Nephron progenitor cell (in vitro differentiated cells): ENCODE measurements at regions not wholly inside any gene's neighbourhood (a gene's known extent, or its start where the extent isn't known, plus 50 kb on each side); places are given as distances from the start of the nearest gene placed in this dataset.

Experiments used
- DNase-seq: peaks from one replicate; pipeline ENCODE4 v3.0.0; 2021
- H3K27ac Mint-ChIP-seq: 2 replicates; pipeline ENCODE4 v1.8.0; 2021; ENCODE audit warnings: mild to moderate bottlenecking, moderate library complexity, mixed read lengths
- H3K27me3 Mint-ChIP-seq: 2 replicates; pipeline ENCODE4 v1.8.0; 2021; ENCODE audit warnings: mild to moderate bottlenecking, low read depth, mixed read lengths; ENCODE audit not compliant: poor library complexity
- H3K36me3 Mint-ChIP-seq: 2 replicates; pipeline ENCODE4 v1.8.0; 2021; ENCODE audit warnings: low read depth, mixed read lengths
- H3K4me1 Mint-ChIP-seq: 2 replicates; pipeline ENCODE4 v1.8.0; 2021; ENCODE audit warnings: mixed read lengths
- H3K4me3 Mint-ChIP-seq: 2 replicates; pipeline ENCODE4 v1.8.0; 2021; ENCODE audit warnings: mild to moderate bottlenecking, moderate library complexity, mixed read lengths
- H3K9me3 Mint-ChIP-seq: 2 replicates; pipeline ENCODE4 v1.8.0; 2021; ENCODE audit warnings: mild to moderate bottlenecking, moderate library complexity, mixed read lengths
- TF ChIP-seq, protein P1 (sequence below): fragments of 200-600 bp; sonication (generic); IDR thresholded peaks from 2 replicates; pipeline ENCODE4 v1.5.0; 2021; ENCODE audit warnings: antibody characterized with exemption

DNA sequence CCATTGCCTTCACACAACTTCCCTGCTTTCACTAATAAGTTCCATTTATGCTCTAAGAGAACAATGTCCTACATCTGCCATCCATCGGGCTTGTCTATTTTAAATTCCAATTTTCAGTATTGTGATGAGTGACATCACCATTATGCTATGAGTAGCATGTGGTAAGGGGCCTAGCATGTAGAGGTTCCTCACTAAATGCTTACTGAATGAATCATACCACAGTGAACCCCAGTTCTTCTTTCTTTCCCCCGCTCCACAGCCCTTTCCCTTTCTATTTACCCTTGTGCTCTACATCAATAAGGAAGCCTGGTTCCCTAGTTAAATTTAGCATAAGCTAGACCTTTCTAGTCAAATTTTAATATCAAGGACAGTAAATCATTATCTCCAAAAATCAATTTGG lies 195.0 kb upstream of the RGS18 start:
- TF ChIP-seq, protein P1, sequence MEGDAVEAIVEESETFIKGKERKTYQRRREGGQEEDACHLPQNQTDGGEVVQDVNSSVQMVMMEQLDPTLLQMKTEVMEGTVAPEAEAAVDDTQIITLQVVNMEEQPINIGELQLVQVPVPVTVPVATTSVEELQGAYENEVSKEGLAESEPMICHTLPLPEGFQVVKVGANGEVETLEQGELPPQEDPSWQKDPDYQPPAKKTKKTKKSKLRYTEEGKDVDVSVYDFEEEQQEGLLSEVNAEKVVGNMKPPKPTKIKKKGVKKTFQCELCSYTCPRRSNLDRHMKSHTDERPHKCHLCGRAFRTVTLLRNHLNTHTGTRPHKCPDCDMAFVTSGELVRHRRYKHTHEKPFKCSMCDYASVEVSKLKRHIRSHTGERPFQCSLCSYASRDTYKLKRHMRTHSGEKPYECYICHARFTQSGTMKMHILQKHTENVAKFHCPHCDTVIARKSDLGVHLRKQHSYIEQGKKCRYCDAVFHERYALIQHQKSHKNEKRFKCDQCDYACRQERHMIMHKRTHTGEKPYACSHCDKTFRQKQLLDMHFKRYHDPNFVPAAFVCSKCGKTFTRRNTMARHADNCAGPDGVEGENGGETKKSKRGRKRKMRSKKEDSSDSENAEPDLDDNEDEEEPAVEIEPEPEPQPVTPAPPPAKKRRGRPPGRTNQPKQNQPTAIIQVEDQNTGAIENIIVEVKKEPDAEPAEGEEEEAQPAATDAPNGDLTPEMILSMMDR = no peak
- H3K9me3 Mint-ChIP-seq = no peaks in the 10 kb centered on the region
- H3K4me3 Mint-ChIP-seq = no peak overlapping the region
- no peaks in the 10 kb centered on the region for H3K4me1 Mint-ChIP-seq
- no peaks in the 10 kb centered on the region for H3K36me3 Mint-ChIP-seq
- no peak for DNase-seq
- no peak overlapping the region for H3K27ac Mint-ChIP-seq
- no peaks in the 10 kb centered on the region for H3K27me3 Mint-ChIP-seq

DNA sequence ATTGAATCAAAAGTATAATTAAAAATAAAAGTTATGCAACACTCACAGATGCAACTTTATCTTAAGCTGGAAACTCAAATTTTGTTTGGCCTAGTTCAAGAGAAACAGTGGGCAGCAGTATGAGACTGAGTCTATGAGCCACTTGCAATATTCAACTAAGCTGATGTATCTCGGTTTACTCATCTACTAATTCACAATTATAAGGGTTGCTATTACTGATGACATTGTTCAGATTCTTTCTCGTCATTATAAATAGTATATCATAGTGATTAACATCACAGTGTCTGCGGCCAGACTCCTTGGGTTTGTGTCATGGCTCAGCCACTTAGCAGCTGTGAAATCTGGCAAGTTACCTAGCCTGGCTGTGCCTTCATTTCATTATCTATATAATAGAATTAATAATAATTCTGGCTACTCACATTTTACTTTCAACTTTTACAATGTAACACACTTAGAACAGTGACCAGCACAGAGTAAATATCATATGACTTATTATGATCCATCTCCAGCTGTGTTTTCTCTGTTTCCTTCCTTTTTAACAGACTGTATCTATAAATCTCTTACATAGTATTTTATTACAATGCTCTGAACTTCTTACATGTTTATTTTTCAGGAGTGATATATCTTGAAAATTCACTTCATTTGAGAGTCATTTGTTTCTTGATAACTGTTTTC lies 194.3 kb upstream of the RGS18 start:
- H3K9me3 Mint-ChIP-seq = no peaks in the 10 kb centered on the region
- no peaks in the 10 kb centered on the region for H3K36me3 Mint-ChIP-seq
- H3K4me1 Mint-ChIP-seq = no peaks in the 10 kb centered on the region
- no peak overlapping the region for H3K27ac Mint-ChIP-seq
- H3K4me3 Mint-ChIP-seq = no peak overlapping the region
- H3K27me3 Mint-ChIP-seq = no peaks in the 10 kb centered on the region
- TF ChIP-seq, protein P1 = no peak
- DNase-seq = no peak

DNA sequence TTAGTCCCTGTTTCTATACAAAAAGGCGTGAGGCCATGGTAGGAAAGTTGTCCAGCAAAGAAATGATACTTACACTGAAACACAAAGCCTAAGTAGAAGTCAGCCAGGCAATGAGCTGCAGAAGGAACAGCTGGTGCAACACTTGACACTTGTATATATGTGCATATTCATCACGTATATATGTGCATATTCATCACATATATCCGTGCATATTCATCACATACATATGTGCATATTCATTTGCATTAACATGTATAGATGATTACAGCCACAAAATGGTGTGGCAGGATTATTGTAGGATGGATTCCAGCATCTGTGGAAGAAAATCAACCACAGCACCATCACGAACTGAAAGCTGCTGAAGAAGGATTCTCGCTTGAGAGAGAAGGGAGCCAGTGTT lies 189.0 kb upstream of the RGS18 start:
- Mint-ChIP-seq H3K27me3 (no peaks in the 10 kb centered on the region), H3K36me3 (no peaks in the 10 kb centered on the region), H3K9me3 (peaks cover 7% of the 10 kb centered on the region), H3K4me1 (no peaks in the 10 kb centered on the region), H3K4me3 (no peak overlapping the region), H3K27ac (peak overlapping the region; percentile 69)
- TF ChIP-seq, protein P1 = no peak
- no peak for DNase-seq

DNA sequence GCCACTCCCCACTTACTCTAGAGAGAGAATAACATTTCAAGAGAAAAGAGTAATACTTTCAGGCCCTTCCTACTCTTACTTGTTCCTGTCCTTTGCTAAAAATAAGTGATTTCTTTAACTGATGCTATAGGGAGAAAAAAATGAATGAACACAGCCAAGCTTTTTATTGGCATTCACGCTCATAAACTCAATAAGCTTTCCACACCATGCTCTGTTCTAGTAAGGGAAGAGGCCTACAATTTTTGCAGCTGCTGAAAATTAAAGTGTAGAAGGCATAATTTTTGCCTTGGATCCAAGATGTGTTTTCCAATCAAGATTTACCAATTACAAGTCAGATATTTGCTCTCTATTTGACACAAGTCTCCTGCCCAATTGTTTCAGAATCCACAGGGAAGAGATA lies 188.1 kb upstream of the RGS18 start:
- H3K36me3 Mint-ChIP-seq = no peaks in the 10 kb centered on the region
- no peak overlapping the region for H3K4me3 Mint-ChIP-seq
- peaks cover 11% of the 10 kb centered on the region for H3K9me3 Mint-ChIP-seq
- TF ChIP-seq, protein P1 = no peak
- DNase-seq = no peak
- no peaks in the 10 kb centered on the region for H3K27me3 Mint-ChIP-seq
- H3K4me1 Mint-ChIP-seq = no peaks in the 10 kb centered on the region
- no peak overlapping the region for H3K27ac Mint-ChIP-seq

DNA sequence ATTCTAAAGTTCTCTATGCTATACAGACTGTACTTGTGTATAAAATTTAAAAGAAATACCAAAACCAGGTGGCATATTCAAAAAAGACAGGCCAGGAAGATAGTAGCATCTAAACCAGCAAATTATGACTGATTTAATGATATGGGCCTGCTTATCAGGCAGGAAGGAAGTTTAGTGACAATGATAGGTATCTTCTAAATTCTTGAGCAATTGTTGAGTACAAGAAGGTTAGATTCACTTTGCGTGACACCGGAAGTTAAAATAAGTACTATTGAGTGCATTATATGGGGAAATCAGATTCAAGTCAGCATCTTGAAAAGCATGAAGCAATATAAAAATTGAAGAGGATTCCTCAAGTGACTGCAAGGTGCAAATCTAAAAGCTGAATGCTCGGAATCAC lies 186.8 kb upstream of the RGS18 start:
- DNase-seq = no peak
- Mint-ChIP-seq H3K36me3 (no peaks in the 10 kb centered on the region), H3K27me3 (no peaks in the 10 kb centered on the region), H3K9me3 (peaks cover 11% of the 10 kb centered on the region), H3K4me3 (no peak overlapping the region), H3K27ac (no peak overlapping the region), H3K4me1 (no peaks in the 10 kb centered on the region)
- TF ChIP-seq, protein P1 = no peak

DNA sequence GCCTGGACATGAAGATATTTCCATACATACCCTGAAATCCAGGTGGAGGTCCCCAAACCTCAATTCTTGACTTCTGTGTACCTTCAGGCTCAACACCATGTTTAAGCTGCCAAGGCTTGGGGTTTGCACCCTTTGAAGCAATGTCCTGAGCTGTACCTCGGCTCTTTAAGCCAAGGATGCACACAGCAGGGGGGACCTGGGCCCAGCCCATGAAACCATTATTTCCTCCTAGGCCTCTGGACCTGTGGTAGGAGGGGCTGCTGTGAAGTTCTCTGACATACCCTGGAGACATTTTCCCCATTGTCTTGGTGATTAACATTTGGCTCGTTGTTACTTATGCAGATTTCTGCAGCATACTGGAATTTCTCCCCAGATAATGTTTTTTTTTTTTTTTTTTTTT lies 184.3 kb upstream of the RGS18 start:
- TF ChIP-seq, protein P1 = no peak
- Mint-ChIP-seq H3K9me3 (peaks cover 11% of the 10 kb centered on the region), H3K27me3 (no peaks in the 10 kb centered on the region), H3K36me3 (no peaks in the 10 kb centered on the region), H3K4me3 (no peak overlapping the region), H3K4me1 (no peaks in the 10 kb centered on the region), H3K27ac (no peak overlapping the region)
- no peak for DNase-seq
